Medulla oblongata (tissue), 1 donor: ENCODE measurements at regions not wholly inside any gene's neighbourhood (a gene's known extent, or its start where the extent isn't known, plus 50 kb on each side); places are given as distances from the start of the nearest gene placed in this dataset.
A peak's percentile ranks its signal among the peaks of the same experiment; 100 is the strongest.

Experiments used
- DNase-seq: peaks from one replicate; pipeline ENCODE4 v3.0.0-alpha.2; 2015; ENCODE audit errors: extremely low spot score

GRCh38 chr16:86740906-86741799 lies 162.8 kb downstream of the FOXL1 start:
- no peak for DNase-seq

- no peak for DNase-seq
These were observed 169.4 kb downstream of the FOXL1 start for GRCh38 chr16:86747761-86748160.

- DNase-seq, result no peak
These were observed 170.3 kb downstream of the FOXL1 start for GRCh38 chr16:86748652-86749051.

- DNase-seq, result no peak
These were observed 173.0 kb downstream of the FOXL1 start for GRCh38 chr16:86751076-86752030.

- DNase-seq, result no peak
These were observed 174.3 kb downstream of the FOXL1 start for GRCh38 chr16:86752582-86753175.

- DNase-seq, result no peak
These were observed 175.1 kb downstream of the FOXL1 start for GRCh38 chr16:86753399-86753798.

GRCh38 chr16:86755571-86756006 lies 177.2 kb downstream of the FOXL1 start:
- DNase-seq, result no peak

- no peak for DNase-seq
These were observed 178.7 kb downstream of the FOXL1 start for GRCh38 chr16:86756882-86757703.

- no peak for DNase-seq
These were observed 179.3 kb downstream of the FOXL1 start for GRCh38 chr16:86757704-86758040.

- no peak for DNase-seq
These were observed 180.6 kb downstream of the FOXL1 start for GRCh38 chr16:86758932-86759331.

- DNase-seq, result peak; percentile 19
These were observed 183.0 kb downstream of the FOXL1 start for GRCh38 chr16:86761111-86762031.

GRCh38 chr16:86762095-86762494 lies 183.7 kb downstream of the FOXL1 start:
- DNase-seq, result no peak

GRCh38 chr16:86763819-86764218 lies 185.5 kb downstream of the FOXL1 start:
- DNase-seq, result no peak

GRCh38 chr16:86764551-86764950 lies 186.2 kb downstream of the FOXL1 start:
- DNase-seq, result no peak

- DNase-seq, result no peak
These were observed 187.2 kb downstream of the FOXL1 start for GRCh38 chr16:86765389-86766026.

GRCh38 chr16:86766700-86767099 lies 188.4 kb downstream of the FOXL1 start:
- no peak for DNase-seq

- DNase-seq, result no peak
These were observed 190.0 kb downstream of the FOXL1 start for GRCh38 chr16:86768228-86768791.

GRCh38 chr16:86768999-86769398 lies 190.7 kb downstream of the FOXL1 start:
- DNase-seq, result no peak
